Astrocyte of the spinal cord (primary cell): ENCODE measurements at regions not wholly inside any gene's neighbourhood (a gene's known extent, or its start where the extent isn't known, plus 50 kb on each side); places are given as distances from the start of the nearest gene placed in this dataset.

ENCODE experiments used
- DNase-seq: peaks from one replicate; pipeline ENCODE4 v3.0.0; 2011; ENCODE audit warnings: low read depth, low spot score
- H3K4me3 ChIP-seq: 2 replicates; pipeline ENCODE4 v1.5.1; 2011; ENCODE audit warnings: low read depth, mild to moderate bottlenecking, low read length, moderate library complexity
- in situ Hi-C: cut with HindIII; loops from 2 replicates; pipeline ENCODE4 v1.10.0; 2017; ENCODE audit warnings: low sequenced_read_pairs
- TF ChIP-seq, protein P1 (sequence below): IDR thresholded peaks from 2 replicates; pipeline ENCODE4 v1.5.1; 2012; ENCODE audit warnings: low read depth, mild to moderate bottlenecking, low read length, inconsistent platforms

- in situ Hi-C loops = no loop called here
- TF ChIP-seq, protein P1, sequence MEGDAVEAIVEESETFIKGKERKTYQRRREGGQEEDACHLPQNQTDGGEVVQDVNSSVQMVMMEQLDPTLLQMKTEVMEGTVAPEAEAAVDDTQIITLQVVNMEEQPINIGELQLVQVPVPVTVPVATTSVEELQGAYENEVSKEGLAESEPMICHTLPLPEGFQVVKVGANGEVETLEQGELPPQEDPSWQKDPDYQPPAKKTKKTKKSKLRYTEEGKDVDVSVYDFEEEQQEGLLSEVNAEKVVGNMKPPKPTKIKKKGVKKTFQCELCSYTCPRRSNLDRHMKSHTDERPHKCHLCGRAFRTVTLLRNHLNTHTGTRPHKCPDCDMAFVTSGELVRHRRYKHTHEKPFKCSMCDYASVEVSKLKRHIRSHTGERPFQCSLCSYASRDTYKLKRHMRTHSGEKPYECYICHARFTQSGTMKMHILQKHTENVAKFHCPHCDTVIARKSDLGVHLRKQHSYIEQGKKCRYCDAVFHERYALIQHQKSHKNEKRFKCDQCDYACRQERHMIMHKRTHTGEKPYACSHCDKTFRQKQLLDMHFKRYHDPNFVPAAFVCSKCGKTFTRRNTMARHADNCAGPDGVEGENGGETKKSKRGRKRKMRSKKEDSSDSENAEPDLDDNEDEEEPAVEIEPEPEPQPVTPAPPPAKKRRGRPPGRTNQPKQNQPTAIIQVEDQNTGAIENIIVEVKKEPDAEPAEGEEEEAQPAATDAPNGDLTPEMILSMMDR = no peak
- DNase-seq = peak; percentile 20
- H3K4me3 ChIP-seq = no peak overlapping the region
These were observed 171.1 kb downstream of the ZNF330 start for GRCh38 chr4:141391771-141392170.

GRCh38 chr4:141395246-141395830 lies 174.6 kb downstream of the ZNF330 start:
- in situ Hi-C loops = no loop called here
- no peak for DNase-seq
- TF ChIP-seq, protein P1 = no peak
- no peak overlapping the region for H3K4me3 ChIP-seq

- TF ChIP-seq, protein P1 = no peak
- DNase-seq = no peak
- H3K4me3 ChIP-seq = no peak overlapping the region
- in situ Hi-C loops = no loop called here
These were observed 175.2 kb downstream of the ZNF330 start for GRCh38 chr4:141395919-141396318.

- no peak overlapping the region for H3K4me3 ChIP-seq
- in situ Hi-C loops = no loop called here
- DNase-seq = no peak
- TF ChIP-seq, protein P1 = no peak
These were observed 182.0 kb downstream of the ZNF330 start for GRCh38 chr4:141402712-141403111.

GRCh38 chr4:141403782-141404181 lies 183.1 kb downstream of the ZNF330 start:
- H3K4me3 ChIP-seq = no peak overlapping the region
- in situ Hi-C loops = no loop called here
- TF ChIP-seq, protein P1 = no peak
- DNase-seq = no peak

DNA sequence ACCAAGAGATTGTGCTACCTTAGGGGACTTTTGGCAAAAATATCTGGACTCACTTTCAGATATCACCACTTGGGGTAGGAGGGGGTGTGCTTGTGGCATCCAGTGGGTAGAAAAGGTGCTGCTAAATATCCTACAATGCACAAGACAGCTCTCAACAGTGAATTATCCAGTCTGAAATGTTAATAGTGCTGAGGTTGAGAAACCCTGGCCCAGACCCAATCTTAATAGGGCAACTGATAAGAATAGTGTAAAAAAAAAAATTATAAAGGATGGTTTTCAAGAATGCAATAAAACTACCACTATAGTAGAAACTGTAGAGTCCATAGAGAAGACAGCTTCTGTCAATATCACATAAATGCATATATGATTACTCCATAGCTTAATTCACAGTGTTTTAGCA lies 185.5 kb downstream of the ZNF330 start:
- in situ Hi-C loops = no loop called here
- DNase-seq = no peak
- no peak overlapping the region for H3K4me3 ChIP-seq
- TF ChIP-seq, protein P1 = no peak
